LNCaP clone FGC (cell line): ENCODE measurements at regions not wholly inside any gene's neighbourhood (a gene's known extent, or its start where the extent isn't known, plus 50 kb on each side); places are given as distances from the start of the nearest gene placed in this dataset.

Experiments
- DNase-seq: peaks from one replicate; pipeline ENCODE4 v3.0.0-alpha.2; 2011; ENCODE audit warnings: low read depth
- H3K4me3 ChIP-seq: 2 replicates; pipeline ENCODE4 v1.5.1; 2011; ENCODE audit warnings: mild to moderate bottlenecking, low read depth, low read length, control low read depth
- TF ChIP-seq, protein P1 (sequence below): IDR thresholded peaks from 2 replicates; pipeline ENCODE4 v1.5.1; 2012; ENCODE audit warnings: mild to moderate bottlenecking; ENCODE audit not compliant: control insufficient read depth, insufficient read depth; ENCODE audit errors: extremely low read depth

- H3K4me3 ChIP-seq = no peak overlapping the region
- DNase-seq = no peak
- TF ChIP-seq, protein P1, sequence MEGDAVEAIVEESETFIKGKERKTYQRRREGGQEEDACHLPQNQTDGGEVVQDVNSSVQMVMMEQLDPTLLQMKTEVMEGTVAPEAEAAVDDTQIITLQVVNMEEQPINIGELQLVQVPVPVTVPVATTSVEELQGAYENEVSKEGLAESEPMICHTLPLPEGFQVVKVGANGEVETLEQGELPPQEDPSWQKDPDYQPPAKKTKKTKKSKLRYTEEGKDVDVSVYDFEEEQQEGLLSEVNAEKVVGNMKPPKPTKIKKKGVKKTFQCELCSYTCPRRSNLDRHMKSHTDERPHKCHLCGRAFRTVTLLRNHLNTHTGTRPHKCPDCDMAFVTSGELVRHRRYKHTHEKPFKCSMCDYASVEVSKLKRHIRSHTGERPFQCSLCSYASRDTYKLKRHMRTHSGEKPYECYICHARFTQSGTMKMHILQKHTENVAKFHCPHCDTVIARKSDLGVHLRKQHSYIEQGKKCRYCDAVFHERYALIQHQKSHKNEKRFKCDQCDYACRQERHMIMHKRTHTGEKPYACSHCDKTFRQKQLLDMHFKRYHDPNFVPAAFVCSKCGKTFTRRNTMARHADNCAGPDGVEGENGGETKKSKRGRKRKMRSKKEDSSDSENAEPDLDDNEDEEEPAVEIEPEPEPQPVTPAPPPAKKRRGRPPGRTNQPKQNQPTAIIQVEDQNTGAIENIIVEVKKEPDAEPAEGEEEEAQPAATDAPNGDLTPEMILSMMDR = no peak
Observed at GRCh38 chr3:174792864-174793263, 66.3 kb upstream of the NAALADL2 start.
